Spleen (tissue), 11 donors: ENCODE measurements at regions not wholly inside any gene's neighbourhood (a gene's known extent, or its start where the extent isn't known, plus 50 kb on each side); places are given as distances from the start of the nearest gene placed in this dataset.

Experiments used
- DNase-seq: peaks from one replicate; pipeline ENCODE4 v3.0.0-alpha.2; 2020
- H3K27ac ChIP-seq, 8 donors: fragments of 200-600 bp; sonication (generic) in 7 of 8; 1 replicate in 4 of 8; 2 replicates in 4 of 8; pipeline versions ENCODE4 v1.5.0 to v1.8.0; 2016 to 2021; ENCODE audit warnings: inconsistent platforms in 4 of 8, mild to moderate bottlenecking in 4 of 8, moderate library complexity in 1 of 8
- H3K27me3 ChIP-seq, 7 donors: fragments of 200-600 bp; sonication (generic) in 6 of 7; replicated peaks in 1 of 7; 1 replicate in 4 of 7; 2 replicates in 3 of 7; pipeline versions ENCODE4 v1.5.0 to v1.8.0; 2016 to 2021; ENCODE audit warnings: inconsistent platforms in 3 of 7, mild to moderate bottlenecking in 1 of 7
- H3K36me3 ChIP-seq, 6 donors: fragments of 200-600 bp; sonication (generic) in 5 of 6; 1 replicate in 4 of 6; 2 replicates in 2 of 6; pipeline versions ENCODE4 v1.5.0 to v1.8.0; 2016 to 2021; ENCODE audit warnings: inconsistent platforms in 2 of 6
- H3K4me1 ChIP-seq, 6 donors: fragments of 200-600 bp; sonication (generic) in 5 of 6; 1 replicate in 3 of 6; 2 replicates in 3 of 6; pipeline versions ENCODE4 v1.5.0 to v1.8.0; 2016 to 2021; ENCODE audit warnings: inconsistent platforms in 3 of 6
- H3K4me3 ChIP-seq, 8 donors: fragments of 200-600 bp; sonication (generic) in 7 of 8; 1 replicate in 4 of 8; 2 replicates in 4 of 8; pipeline versions ENCODE4 v1.5.0 to v1.8.0; 2016 to 2021; ENCODE audit warnings: inconsistent platforms in 4 of 8, mild to moderate bottlenecking in 4 of 8, moderate library complexity in 2 of 8
- H3K9me3 ChIP-seq, 8 donors: fragments of 200-600 bp; sonication (generic) in 7 of 8; 1 replicate in 4 of 8; 2 replicates in 4 of 8; pipeline versions ENCODE4 v1.5.0 to v1.8.0; 2016 to 2021; ENCODE audit warnings: inconsistent platforms in 4 of 8
- CTCF ChIP-seq, 11 experiments: fragments of 200-600 bp in 7 of 11; fragments of 450-650 bp in 4 of 11; sonication (generic) in 4 of 11; IDR thresholded peaks in 8 of 11; conservative IDR thresholded peaks in 3 of 11; 1 replicate in 7 of 11; 2 replicates in 4 of 11; pipeline versions ENCODE4 v1.4.0 to v1.8.0; 2016 to 2021; ENCODE audit warnings: antibody characterized with exemption in 11 of 11, inconsistent platforms in 4 of 11, mild to moderate bottlenecking in 1 of 11
- POLR2A ChIP-seq, 3 donors: fragments of 450-650 bp; IDR thresholded peaks; one replicate each; pipeline ENCODE4 v1.5.1; 2017; ENCODE audit warnings: antibody characterized with exemption in 3 of 3, mild to moderate bottlenecking in 1 of 3
- POLR2AphosphoS5 ChIP-seq, 3 donors: sonication (generic); formaldehyde crosslinking; IDR thresholded peaks; one replicate each; pipeline ENCODE4 v1.5.1; 2017; ENCODE audit warnings: antibody characterized with exemption in 3 of 3
- WGBS, 5 donors: extraction: QIAGEN DNeasy Blood & Tissue Kit in 3 of 5; methylation state at CpG; one replicate each; pipeline versions ENCODE4 v1.1.5 to v1.1.7; 2013 to 2018; 5-methylcytosine and 5-hydroxymethylcytosine counted together
- intact Hi-C: fragments of 100-400 bp; cut with DNase I; formaldehyde crosslinking; loops from one replicate; pipeline ENCODE4 v1.15.0; 2023; ENCODE audit warnings: low total_unique reads
- donor health status: healthy with polysubstance abuse.
- donor health status: DM: no; HTN: no; CAD: no; lungs with moderate emphysema.
- donor health status: DM: no; HTN: no; CAD: no.
- donor health status: Bipolar disorder and iron deficiency.
- donor health status: healthy.
- donor health status: DM: no; HTN: no; CAD: no.
- donor health status: DM: yes; HTN: yes; CAD: no.

GRCh38 chrX:5644776-5645175, 583.9 kb downstream of the NLGN4X start:
- TF ChIP-seq POLR2A (IDR thresholded peaks at IDR 0.05) (no peak), CTCF (IDR thresholded peaks at IDR 0.05 in 8 of 11, conservative IDR thresholded peaks at IDR 0.05 in 3 of 11) (no peak), POLR2AphosphoS5 (IDR thresholded peaks at IDR 0.05) (no peak)
- H3K4me3 ChIP-seq, result no peak overlapping the region
- intact Hi-C loops, result no loop called here
- no peaks in the 10 kb centered on the region for H3K9me3 ChIP-seq
- H3K27me3 ChIP-seq, result no peaks in the 10 kb centered on the region
- WGBS, 5 donors, result 57 to 67% (median 61%) methylated on average over 8 of the region's 8 CpGs
- H3K27ac ChIP-seq, result no peak overlapping the region
- no peaks in the 10 kb centered on the region for H3K36me3 ChIP-seq
- no peaks in the 10 kb centered on the region for H3K4me1 ChIP-seq
- no peak for DNase-seq

GRCh38 chrX:5640071-5640470, 588.6 kb downstream of the NLGN4X start:
- no peak for TF ChIP-seq POLR2AphosphoS5 (IDR thresholded peaks at IDR 0.05)
- TF ChIP-seq CTCF (IDR thresholded peaks at IDR 0.05 in 8 of 11, conservative IDR thresholded peaks at IDR 0.05 in 3 of 11), result no peak
- no peak for TF ChIP-seq POLR2A (IDR thresholded peaks at IDR 0.05)
- Histone ChIP-seq H3K36me3 (no peaks in the 10 kb centered on the region), H3K4me3 (no peak overlapping the region), H3K27me3 (no peaks in the 10 kb centered on the region), H3K27ac (no peak overlapping the region), H3K9me3 (no peaks in the 10 kb centered on the region), H3K4me1 (no peaks in the 10 kb centered on the region)
- WGBS, 5 donors, result 85 to 99% (median 93%) methylated on average over 4 of the region's 4 CpGs
- DNase-seq, result no peak
- intact Hi-C loops, result no loop called here

DNA sequence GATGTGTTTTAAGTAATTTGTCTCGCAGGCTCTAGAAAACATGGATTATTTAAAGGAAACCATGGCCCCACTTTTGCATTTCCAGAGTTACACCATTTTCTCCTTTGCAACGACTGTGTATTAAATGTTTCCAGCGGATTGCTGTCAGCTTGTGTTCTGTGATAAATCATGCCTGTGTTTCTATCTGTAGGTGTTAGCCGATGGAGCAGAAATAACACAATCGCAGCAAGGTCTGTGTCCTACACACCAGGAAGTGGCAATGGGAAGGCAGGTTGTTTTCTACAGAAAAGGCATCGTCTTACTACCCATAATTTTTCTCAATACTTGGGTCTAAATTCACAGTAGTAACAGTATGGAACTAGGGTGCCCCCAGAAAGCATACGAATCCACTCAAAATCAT, 590.1 kb downstream of the NLGN4X start:
- Histone ChIP-seq H3K36me3 (no peaks in the 10 kb centered on the region), H3K4me1 (no peaks in the 10 kb centered on the region), H3K27ac (no peak overlapping the region), H3K27me3 (no peaks in the 10 kb centered on the region), H3K9me3 (no peaks in the 10 kb centered on the region), H3K4me3 (no peak overlapping the region)
- no peak for DNase-seq
- WGBS, 5 donors, result 78 to 89% (median 81%) methylated on average over 7 of the region's 7 CpGs
- intact Hi-C loops, result no loop called here
- TF ChIP-seq POLR2A (IDR thresholded peaks at IDR 0.05) (no peak), CTCF (IDR thresholded peaks at IDR 0.05 in 8 of 11, conservative IDR thresholded peaks at IDR 0.05 in 3 of 11) (no peak), POLR2AphosphoS5 (IDR thresholded peaks at IDR 0.05) (no peak)

GRCh38 chrX:5632887-5633286, 595.8 kb downstream of the NLGN4X start:
- intact Hi-C loops, result no loop called here
- H3K9me3 ChIP-seq, result no peaks in the 10 kb centered on the region
- H3K36me3 ChIP-seq, result no peaks in the 10 kb centered on the region

More at GRCh38 chrX:5632887-5633286, 595.8 kb downstream of the NLGN4X start:
- Histone ChIP-seq H3K4me1 (no peaks in the 10 kb centered on the region), H3K27ac (no peak overlapping the region), H3K27me3 (no peaks in the 10 kb centered on the region), H3K4me3 (no peak overlapping the region)
- DNase-seq, result no peak
- no peak for TF ChIP-seq CTCF (IDR thresholded peaks at IDR 0.05 in 8 of 11, conservative IDR thresholded peaks at IDR 0.05 in 3 of 11)
- no peak for TF ChIP-seq POLR2AphosphoS5 (IDR thresholded peaks at IDR 0.05)
- TF ChIP-seq POLR2A (IDR thresholded peaks at IDR 0.05), result no peak
